SJSA1 (cell line): ENCODE measurements at regions not wholly inside any gene's neighbourhood (a gene's known extent, or its start where the extent isn't known, plus 50 kb on each side); places are given as distances from the start of the nearest gene placed in this dataset.
"Not testable (repeated sequence)": the region's sequence is repeated elsewhere in the genome, so short reads cannot be mapped to it uniquely, and the experiment has no call there.

ENCODE experiments used
- DNase-seq, 2 experiments: peaks; one replicate each; pipeline ENCODE4 v3.0.0-alpha.2; 2015 to 2020; ENCODE audit warnings: low spot score in 2 of 2, low read depth in 1 of 2
- H3K27ac ChIP-seq: fragments of 250-450 bp; sonication (Bioruptor Pico); 2 replicates; pipeline ENCODE4 v1.5.1; 2020; ENCODE audit warnings: mild to moderate bottlenecking, moderate library complexity
- H3K27me3 ChIP-seq: fragments of 250-450 bp; sonication (Bioruptor Pico); replicated peaks from 2 replicates; pipeline ENCODE4 v1.5.1; 2020; ENCODE audit warnings: mild to moderate bottlenecking, moderate library complexity
- H3K36me3 ChIP-seq: fragments of 250-450 bp; sonication (Bioruptor Pico); 2 replicates; pipeline ENCODE4 v1.5.1; 2020; ENCODE audit warnings: mild to moderate bottlenecking
- H3K4me1 ChIP-seq: fragments of 250-450 bp; sonication (Bioruptor Pico); replicated peaks from 2 replicates; pipeline ENCODE4 v1.6.1; 2021; ENCODE audit warnings: mild to moderate bottlenecking
- H3K4me3 ChIP-seq: fragments of 250-450 bp; sonication (Bioruptor Pico); 2 replicates; pipeline ENCODE4 v1.5.1; 2020; ENCODE audit warnings: mild to moderate bottlenecking
- H3K9me3 ChIP-seq: fragments of 250-450 bp; sonication (Bioruptor Pico); replicated peaks from 2 replicates; pipeline ENCODE4 v1.5.1; 2020; ENCODE audit warnings: mild to moderate bottlenecking

DNA sequence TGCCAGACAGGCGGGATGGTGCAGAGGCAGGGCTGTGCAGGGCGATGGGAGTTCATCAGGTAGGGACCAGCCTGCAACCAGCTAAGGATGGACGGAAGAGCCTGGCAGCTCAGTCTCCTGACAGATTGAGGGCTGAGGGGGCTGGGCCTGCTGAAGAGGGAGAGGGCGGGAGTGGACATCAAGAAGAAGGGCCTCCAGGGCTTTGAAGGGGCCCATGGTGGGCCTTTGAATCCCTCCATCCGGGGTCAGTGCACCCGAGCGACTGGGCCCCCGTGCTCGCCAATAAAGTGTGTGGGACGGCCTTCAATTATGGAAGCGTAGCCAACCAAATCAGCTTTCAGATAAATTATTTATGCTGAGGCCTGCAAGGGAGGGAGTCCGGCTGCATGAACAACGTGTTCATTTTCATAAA is 431.2 kb downstream of the RPS24 start:
- H3K27ac ChIP-seq, result no peak overlapping the region

DNA sequence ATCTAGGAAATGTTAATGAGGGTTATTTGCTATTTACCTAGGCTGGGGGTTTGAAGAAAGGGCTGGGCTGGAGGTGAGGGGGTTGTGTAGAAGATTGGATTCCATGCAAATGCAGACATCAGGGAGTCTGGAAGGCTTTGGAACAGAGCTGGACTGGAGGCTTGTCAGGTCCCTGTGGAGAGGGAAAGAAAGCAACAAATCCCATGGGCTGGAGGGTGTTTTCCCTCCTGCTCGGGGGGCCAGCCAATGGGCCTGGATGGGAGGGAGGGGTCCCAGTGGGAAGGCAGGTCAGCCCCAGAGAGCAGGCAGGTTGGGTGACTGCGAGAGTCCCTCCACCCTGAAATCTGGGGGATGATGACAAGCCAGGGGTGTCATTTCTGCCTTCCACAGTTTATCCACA is 431.8 kb downstream of the RPS24 start:
- Histone ChIP-seq H3K4me1 (no peaks in the 10 kb centered on the region; the same call in 1 of the 2 replicates), H3K27ac (no peak overlapping the region), H3K9me3 (no peaks in the 10 kb centered on the region), H3K27me3 (no peaks in the 10 kb centered on the region), H3K4me3 (no peak overlapping the region), H3K36me3 (no peaks in the 10 kb centered on the region)
- peak in 1 of 2 experiments; percentile 16 for DNase-seq

More for the DNA sequence above, 431.2 kb downstream of the RPS24 start:
- Histone ChIP-seq H3K9me3 (no peaks in the 10 kb centered on the region), H3K27me3 (no peaks in the 10 kb centered on the region), H3K4me1 (peaks cover 1% of the 10 kb centered on the region), H3K4me3 (no peak overlapping the region), H3K36me3 (no peaks in the 10 kb centered on the region)
- peak in 1 of 2 experiments; percentile 30 for DNase-seq

DNA sequence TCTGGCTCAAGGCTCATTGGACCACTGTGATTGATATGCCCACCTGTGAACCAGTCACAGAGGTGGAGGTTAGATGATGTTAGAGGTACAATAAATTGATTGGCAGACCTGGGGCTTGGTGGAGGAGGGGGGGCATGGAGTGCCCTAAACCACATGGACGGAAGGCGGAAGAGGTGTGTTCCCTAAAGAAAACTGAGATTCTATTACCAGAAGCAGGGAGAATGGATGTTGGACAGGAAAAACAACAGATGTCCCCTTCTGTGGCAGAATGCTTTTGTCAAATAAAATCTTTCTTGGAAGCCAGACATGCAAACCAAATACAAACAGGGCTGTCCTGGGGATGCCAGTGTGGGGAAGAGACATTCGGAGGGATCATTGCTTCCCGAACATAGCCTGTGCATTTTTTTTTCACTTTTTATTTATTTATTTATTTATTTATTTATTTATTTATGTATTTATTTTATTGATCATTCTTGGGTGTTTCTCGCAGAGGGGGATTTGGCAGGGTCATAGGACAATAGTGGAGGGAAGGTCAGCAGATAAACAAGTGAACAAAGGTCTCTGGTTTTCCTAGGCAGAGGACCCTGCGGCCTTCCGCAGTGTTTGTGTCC is 433.9 kb downstream of the RPS24 start:
- no peaks in the 10 kb centered on the region; the same call in 1 of the 2 replicates for H3K4me1 ChIP-seq
- H3K9me3 ChIP-seq, result no peaks in the 10 kb centered on the region
- no peaks in the 10 kb centered on the region for H3K27me3 ChIP-seq
- no peak for DNase-seq
- H3K27ac ChIP-seq, result no peak overlapping the region
- H3K36me3 ChIP-seq, result no peaks in the 10 kb centered on the region
- H3K4me3 ChIP-seq, result no peak overlapping the region

DNA sequence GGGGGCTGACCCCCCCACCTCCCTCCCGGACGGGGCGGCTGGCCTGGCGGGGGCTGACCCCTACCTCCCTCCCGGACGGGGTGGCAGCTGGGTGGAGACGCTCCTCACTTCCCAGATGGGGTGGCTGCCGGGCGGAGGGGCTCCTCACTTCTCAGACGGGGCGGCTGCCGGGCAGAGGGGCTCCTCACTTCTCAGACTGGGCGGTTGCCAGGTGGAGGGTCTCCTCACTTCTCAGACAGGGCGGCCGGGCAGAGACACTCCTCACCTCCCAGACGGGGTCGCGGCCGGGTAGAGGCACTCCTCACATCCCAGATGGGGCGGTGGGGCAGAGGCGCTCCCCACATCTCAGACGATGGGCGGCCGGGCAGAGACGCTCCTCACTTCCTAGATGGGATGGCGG is 435.1 kb downstream of the RPS24 start:
- not testable (repeated sequence) for H3K4me1 ChIP-seq, H3K4me3 ChIP-seq, H3K36me3 ChIP-seq, H3K27me3 ChIP-seq, H3K9me3 ChIP-seq, H3K27ac ChIP-seq
- peak in 1 of 2 experiments; percentile 15 for DNase-seq

DNA sequence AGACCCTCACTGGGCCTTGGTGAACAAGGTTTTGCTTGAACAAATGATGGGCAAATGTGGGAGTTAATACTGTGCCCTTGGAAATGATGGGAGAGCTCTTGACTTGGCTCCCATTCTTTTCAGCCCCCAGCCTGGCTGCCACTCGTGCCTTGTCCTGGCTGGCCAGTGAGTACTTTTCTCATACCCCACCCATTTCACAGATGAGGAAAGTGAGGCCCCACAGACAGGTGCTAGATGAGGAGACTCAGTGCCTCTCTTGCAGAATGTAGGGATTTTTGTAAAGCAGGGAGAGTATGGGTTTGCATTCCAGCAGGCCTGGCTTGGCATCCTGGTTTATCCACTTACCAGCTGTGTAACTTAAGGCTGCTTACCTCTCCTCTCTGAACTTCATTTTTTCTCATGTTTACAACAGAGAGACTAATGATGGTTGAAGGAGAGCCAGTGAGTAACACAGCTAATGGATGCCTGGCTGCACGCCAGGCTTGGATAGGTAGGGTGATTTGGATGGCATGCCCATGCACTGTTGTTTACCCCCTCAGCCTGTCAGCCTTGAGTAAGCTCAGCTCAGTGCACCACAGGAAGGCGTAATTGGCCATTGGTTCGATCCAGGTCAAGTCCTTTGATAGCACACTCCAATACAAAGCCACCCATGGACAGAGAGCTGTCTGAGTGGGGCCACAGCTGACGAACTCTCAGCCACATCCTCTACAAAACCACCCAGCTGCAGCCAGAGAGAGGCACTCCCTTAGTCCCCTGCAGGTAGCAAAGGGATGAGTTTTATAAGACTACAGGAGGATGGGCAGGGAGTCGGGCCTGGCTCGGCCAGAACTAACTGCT is 436.8 kb downstream of the RPS24 start:
- peak; percentile 24 to 47 for DNase-seq
- Histone ChIP-seq H3K36me3 (no peaks in the 10 kb centered on the region), H3K9me3 (no peaks in the 10 kb centered on the region), H3K4me3 (no peak overlapping the region), H3K27ac (no peak overlapping the region), H3K4me1 (no peaks in the 10 kb centered on the region; the same call in 1 of the 2 replicates), H3K27me3 (no peaks in the 10 kb centered on the region)

DNA sequence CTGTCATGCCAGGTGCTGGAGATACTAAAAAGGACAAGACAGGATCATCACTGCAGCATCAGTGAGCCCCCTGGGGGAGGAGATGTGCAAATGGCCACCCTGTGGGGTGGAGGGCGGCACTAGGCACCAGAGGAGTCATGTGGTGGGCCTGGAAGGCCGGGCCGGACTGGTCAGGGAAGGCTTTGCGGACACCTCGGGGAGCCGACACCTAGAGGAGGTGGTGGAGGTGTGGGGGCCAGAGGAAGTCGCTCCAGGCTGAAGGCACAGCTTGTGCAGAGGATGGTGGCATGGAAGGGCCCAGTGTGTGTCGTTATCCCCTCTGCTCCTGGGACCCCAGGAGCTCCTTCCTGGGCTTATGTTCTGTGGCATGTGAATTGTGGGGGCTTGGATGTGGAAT is 437.7 kb downstream of the RPS24 start:
- Histone ChIP-seq H3K4me3 (no peak overlapping the region), H3K27me3 (no peaks in the 10 kb centered on the region), H3K4me1 (no peaks in the 10 kb centered on the region; the same call in 1 of the 2 replicates), H3K9me3 (no peaks in the 10 kb centered on the region), H3K36me3 (no peaks in the 10 kb centered on the region), H3K27ac (no peak overlapping the region)
- DNase-seq, result peak in 1 of 2 experiments; percentile 44

DNA sequence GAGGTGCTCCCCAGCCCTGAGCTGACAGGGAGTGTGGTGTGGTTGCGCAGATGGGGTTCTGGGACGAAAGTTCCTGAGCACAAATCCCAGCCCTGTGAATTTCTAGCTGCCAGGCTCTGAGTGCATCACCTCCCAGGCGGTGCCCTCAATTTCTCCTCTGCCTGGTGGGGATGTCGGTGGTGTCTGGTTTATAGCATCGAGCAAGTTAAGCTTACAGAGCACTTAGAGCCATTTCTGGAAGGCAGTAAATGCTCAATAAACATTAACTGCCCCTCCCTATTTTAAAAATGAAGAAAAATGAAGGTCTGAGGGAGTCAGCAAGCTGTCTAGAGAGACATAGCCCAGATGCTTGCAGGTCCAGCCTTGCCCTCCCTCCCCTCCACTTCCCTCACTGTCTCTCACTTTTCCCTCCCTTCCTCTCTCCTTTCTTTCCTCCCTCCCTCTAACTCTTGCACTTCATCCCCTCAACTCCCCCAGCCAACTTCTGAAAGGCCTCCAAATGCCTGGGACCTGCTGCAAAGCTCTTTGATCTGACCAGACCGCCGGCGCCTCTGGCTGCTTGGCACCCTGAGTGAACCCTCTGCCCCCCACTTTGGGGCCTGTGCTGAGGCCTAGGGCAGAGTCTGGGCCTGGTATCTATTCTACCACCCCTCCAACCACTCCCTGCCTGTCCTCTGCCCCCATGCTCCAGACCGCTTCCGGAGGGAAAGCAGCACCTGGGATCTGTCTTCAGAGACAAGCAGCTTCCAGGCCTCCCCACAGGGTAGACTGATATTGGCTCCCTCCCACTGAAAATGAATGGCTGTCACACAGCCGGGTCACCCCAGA is 438.3 kb downstream of the RPS24 start:
- H3K27me3 ChIP-seq, result no peaks in the 10 kb centered on the region
- no peak overlapping the region for H3K27ac ChIP-seq
- no peaks in the 10 kb centered on the region for H3K9me3 ChIP-seq
- no peaks in the 10 kb centered on the region; the same call in 1 of the 2 replicates for H3K4me1 ChIP-seq
- H3K4me3 ChIP-seq, result no peak overlapping the region
- DNase-seq, result peak in 1 of 2 experiments; percentile 41
- H3K36me3 ChIP-seq, result no peaks in the 10 kb centered on the region

DNA sequence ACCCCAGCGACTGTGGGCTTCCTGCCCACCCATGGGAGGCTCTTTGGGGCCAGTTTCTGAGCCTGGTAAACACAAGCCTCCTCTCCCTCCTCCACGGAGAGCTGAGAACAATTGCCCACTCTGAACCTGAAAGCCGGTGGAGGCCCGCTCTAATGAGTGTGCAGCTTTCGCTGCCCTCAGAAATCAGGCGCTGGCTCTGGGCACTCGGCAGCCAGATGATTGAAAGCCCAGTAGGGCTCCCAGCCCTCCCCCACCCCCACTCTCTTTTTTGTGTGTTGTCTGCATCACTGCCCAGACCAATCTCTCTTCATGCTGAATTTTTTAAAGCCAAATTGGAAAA is 438.9 kb downstream of the RPS24 start:
- H3K27ac ChIP-seq, result no peak overlapping the region
- H3K4me1 ChIP-seq, result no peaks in the 10 kb centered on the region; the same call in 1 of the 2 replicates
- no peak overlapping the region for H3K4me3 ChIP-seq
- peak in 1 of 2 experiments; percentile 30 for DNase-seq
- no peaks in the 10 kb centered on the region for H3K9me3 ChIP-seq
- no peaks in the 10 kb centered on the region for H3K36me3 ChIP-seq
- no peaks in the 10 kb centered on the region for H3K27me3 ChIP-seq

DNA sequence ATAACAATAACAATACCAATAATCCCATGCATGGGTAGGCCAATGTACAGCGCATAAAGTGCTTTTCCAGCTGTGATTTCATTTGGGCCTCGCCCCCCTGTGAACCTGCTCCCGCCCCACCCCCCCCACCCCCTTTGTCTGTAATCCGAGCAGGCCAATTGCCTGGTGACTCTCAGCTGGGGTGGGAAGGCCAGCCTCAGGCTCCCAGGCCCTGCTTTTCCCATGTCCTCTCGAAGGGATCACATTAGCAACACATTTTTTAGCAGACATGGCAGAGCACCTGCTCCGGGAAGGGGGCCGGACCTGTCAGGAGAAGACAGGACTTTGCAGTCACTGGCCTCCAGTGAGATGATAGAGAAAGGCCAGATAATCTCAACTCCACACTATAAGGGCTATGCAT is 439.3 kb downstream of the RPS24 start:
- no peaks in the 10 kb centered on the region for H3K27me3 ChIP-seq
- H3K4me3 ChIP-seq, result no peak overlapping the region
- H3K9me3 ChIP-seq, result no peaks in the 10 kb centered on the region
- no peaks in the 10 kb centered on the region for H3K36me3 ChIP-seq
- H3K4me1 ChIP-seq, result no peaks in the 10 kb centered on the region; the same call in 1 of the 2 replicates
- H3K27ac ChIP-seq, result no peak overlapping the region
- no peak for DNase-seq

DNA sequence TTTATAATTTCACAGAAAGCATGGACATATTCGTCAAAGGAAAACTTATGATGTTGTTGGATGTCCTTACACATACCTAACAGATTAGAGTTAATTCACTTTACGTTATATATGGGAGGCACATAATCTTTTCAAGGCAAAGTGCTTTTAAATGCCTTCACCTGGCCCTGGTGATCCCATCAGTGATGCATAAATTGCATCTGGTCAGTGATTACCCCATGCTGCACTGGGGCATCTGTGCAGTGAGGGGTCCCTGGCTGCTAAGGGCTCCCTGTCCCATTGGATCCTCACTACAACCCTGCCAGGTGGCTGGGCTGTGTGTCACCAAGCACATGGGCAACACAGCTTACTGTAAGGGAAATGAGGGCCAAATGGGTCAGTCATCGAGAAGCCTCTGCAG is 441.1 kb downstream of the RPS24 start:
- no peaks in the 10 kb centered on the region; the same call in 1 of the 2 replicates for H3K4me1 ChIP-seq
- no peaks in the 10 kb centered on the region for H3K36me3 ChIP-seq
- DNase-seq, result no peak
- H3K27ac ChIP-seq, result no peak overlapping the region
- H3K4me3 ChIP-seq, result no peak overlapping the region
- H3K9me3 ChIP-seq, result no peaks in the 10 kb centered on the region
- no peaks in the 10 kb centered on the region for H3K27me3 ChIP-seq

DNA sequence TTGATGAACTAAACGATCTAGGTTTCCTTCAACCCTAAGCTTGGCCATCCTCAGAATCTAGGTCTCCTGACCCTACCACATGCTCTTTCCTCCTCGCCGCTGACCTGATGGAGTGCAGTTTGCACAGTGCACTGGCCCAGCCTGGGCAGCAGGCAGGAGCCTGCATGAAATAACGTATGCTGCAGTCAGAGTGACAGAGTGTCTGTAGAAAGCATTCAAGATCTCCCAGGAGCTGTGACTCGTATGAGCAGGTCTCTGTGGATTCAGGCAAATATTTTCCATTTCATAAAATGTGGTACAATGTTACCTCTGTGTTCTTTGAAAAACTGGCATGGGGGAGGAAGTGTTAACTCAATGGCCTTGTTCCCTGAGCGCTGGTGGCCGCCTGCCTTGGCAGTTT is 441.8 kb downstream of the RPS24 start:
- no peaks in the 10 kb centered on the region for H3K36me3 ChIP-seq
- H3K4me1 ChIP-seq, result no peaks in the 10 kb centered on the region; the same call in 1 of the 2 replicates
- DNase-seq, result no peak
- H3K27me3 ChIP-seq, result no peaks in the 10 kb centered on the region
- no peak overlapping the region for H3K4me3 ChIP-seq
- no peak overlapping the region for H3K27ac ChIP-seq
- H3K9me3 ChIP-seq, result no peaks in the 10 kb centered on the region

DNA sequence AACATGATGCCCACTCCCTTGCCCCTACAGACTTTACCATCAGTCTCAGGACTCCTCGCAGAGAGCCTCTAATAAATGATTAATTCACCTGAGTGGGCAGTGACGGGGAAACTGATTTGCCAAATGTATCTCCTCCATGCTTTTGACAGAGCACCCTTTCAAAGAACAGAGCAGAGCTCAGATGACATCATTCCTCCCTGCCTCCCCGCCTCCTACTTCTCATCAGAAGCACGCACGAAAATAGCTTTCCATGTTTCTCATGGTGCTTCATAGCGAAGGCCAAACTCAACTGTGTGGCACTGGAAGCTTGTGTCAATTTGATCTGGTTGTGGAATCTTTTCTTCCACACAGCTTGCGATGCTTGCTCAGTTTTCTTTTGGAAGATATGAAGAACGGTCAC is 442.5 kb downstream of the RPS24 start:
- no peak overlapping the region for H3K27ac ChIP-seq
- H3K27me3 ChIP-seq, result no peaks in the 10 kb centered on the region
- no peak overlapping the region for H3K4me3 ChIP-seq
- peak in 1 of 2 experiments; percentile 26 for DNase-seq
- no peaks in the 10 kb centered on the region for H3K4me1 ChIP-seq
- H3K9me3 ChIP-seq, result no peaks in the 10 kb centered on the region
- H3K36me3 ChIP-seq, result no peaks in the 10 kb centered on the region

DNA sequence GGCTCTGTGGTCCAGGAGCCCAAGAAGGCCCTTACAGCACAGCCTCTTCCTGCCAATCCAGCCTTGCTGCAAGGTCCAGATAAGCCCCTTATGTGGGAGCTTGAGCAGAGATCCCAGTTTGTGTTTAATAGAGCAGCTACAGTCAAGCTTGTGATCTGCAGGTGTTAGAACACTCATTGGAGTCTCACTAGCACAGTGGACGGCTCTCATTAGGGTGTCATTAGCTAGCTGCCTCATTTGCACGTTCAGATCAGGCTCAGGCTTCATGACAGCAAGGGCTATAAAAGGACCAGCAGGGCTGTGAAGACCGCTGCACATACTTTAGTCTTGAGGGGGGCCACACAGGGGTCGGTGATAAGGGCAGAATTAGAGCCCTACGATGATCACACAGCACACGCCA is 443.2 kb downstream of the RPS24 start:
- H3K27me3 ChIP-seq, result no peaks in the 10 kb centered on the region
- no peak overlapping the region for H3K4me3 ChIP-seq
- no peaks in the 10 kb centered on the region for H3K9me3 ChIP-seq
- no peaks in the 10 kb centered on the region for H3K36me3 ChIP-seq
- H3K27ac ChIP-seq, result no peak overlapping the region
- no peaks in the 10 kb centered on the region for H3K4me1 ChIP-seq
- DNase-seq, result no peak

DNA sequence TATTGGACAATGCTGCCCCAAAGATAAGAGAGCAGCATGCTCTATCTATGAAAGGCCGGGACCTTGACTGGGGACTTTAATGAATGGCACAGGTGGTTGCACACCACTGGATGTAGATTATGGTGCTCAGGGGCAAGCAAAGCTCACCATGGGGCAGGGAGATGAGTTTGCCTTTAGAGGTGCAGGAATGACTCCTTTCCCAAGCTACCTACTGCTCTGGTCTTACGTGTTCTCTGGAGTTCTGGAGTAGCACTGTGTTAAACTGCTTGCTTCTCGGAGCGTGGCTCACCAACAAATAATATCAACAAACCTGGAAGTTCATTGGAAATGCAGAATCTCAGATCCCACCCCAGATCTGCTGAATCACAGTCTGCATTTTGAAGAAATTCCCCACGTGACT is 445.3 kb downstream of the RPS24 start:
- no peaks in the 10 kb centered on the region; the same call in 1 of the 2 replicates for H3K9me3 ChIP-seq
- DNase-seq, result no peak
- no peaks in the 10 kb centered on the region for H3K27me3 ChIP-seq
- H3K4me1 ChIP-seq, result no peaks in the 10 kb centered on the region
- H3K4me3 ChIP-seq, result no peak overlapping the region
- H3K36me3 ChIP-seq, result no peaks in the 10 kb centered on the region
- H3K27ac ChIP-seq, result no peak overlapping the region
